IMR-90 (cell line): ENCODE measurements at regions not wholly inside any gene's neighbourhood (a gene's known extent, or its start where the extent isn't known, plus 50 kb on each side); places are given as distances from the start of the nearest gene placed in this dataset.

ENCODE experiments used
- CHD1 ChIP-seq: IDR thresholded peaks from 2 replicates; pipeline ENCODE4 v1.6.1; 2012; ENCODE audit warnings: low read depth, low read length, improper control_type of control experiment
- MAZ ChIP-seq: IDR thresholded peaks from 2 replicates; pipeline ENCODE4 v1.6.1; 2012; ENCODE audit warnings: low read depth, mild to moderate bottlenecking, low read length, improper control_type of control experiment, moderate library complexity, borderline replicate concordance
- POLR2A ChIP-seq: IDR thresholded peaks from 2 replicates; pipeline ENCODE4 v1.6.1; 2012; ENCODE audit warnings: mild to moderate bottlenecking, low read depth, low read length
- RAD21 ChIP-seq: IDR thresholded peaks from 2 replicates; pipeline ENCODE4 v1.6.1; 2012; ENCODE audit warnings: low read length, improper control_type of control experiment
- SMC3 ChIP-seq: fragments of 150-350 bp; IDR thresholded peaks from 2 replicates; pipeline ENCODE4 v1.6.1; 2016; ENCODE audit warnings: low read depth, mild to moderate bottlenecking, antibody characterized with exemption, low read length, moderate library complexity
- TF ChIP-seq, protein P1 (sequence below): conservative IDR thresholded peaks from 2 replicates; pipeline ENCODE4 v1.5.1; 2012; ENCODE audit warnings: mild to moderate bottlenecking, low read depth, low read length, improper control_type of control experiment

GRCh38 chr11:39586036-39586435 is 1873.4 kb downstream of the LRRC4C start:
- TF ChIP-seq RAD21 = no peak
- TF ChIP-seq, protein P1, sequence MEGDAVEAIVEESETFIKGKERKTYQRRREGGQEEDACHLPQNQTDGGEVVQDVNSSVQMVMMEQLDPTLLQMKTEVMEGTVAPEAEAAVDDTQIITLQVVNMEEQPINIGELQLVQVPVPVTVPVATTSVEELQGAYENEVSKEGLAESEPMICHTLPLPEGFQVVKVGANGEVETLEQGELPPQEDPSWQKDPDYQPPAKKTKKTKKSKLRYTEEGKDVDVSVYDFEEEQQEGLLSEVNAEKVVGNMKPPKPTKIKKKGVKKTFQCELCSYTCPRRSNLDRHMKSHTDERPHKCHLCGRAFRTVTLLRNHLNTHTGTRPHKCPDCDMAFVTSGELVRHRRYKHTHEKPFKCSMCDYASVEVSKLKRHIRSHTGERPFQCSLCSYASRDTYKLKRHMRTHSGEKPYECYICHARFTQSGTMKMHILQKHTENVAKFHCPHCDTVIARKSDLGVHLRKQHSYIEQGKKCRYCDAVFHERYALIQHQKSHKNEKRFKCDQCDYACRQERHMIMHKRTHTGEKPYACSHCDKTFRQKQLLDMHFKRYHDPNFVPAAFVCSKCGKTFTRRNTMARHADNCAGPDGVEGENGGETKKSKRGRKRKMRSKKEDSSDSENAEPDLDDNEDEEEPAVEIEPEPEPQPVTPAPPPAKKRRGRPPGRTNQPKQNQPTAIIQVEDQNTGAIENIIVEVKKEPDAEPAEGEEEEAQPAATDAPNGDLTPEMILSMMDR = no peak
- TF ChIP-seq MAZ = no peak
- TF ChIP-seq POLR2A = no peak
- TF ChIP-seq CHD1 = no peak
- TF ChIP-seq SMC3 = no peak
